ENCODE measurements at regions not wholly inside any gene's neighbourhood (a gene's known extent, or its start where the extent isn't known, plus 50 kb on each side); places are given as distances from the start of the nearest gene placed in this dataset.

DNA sequence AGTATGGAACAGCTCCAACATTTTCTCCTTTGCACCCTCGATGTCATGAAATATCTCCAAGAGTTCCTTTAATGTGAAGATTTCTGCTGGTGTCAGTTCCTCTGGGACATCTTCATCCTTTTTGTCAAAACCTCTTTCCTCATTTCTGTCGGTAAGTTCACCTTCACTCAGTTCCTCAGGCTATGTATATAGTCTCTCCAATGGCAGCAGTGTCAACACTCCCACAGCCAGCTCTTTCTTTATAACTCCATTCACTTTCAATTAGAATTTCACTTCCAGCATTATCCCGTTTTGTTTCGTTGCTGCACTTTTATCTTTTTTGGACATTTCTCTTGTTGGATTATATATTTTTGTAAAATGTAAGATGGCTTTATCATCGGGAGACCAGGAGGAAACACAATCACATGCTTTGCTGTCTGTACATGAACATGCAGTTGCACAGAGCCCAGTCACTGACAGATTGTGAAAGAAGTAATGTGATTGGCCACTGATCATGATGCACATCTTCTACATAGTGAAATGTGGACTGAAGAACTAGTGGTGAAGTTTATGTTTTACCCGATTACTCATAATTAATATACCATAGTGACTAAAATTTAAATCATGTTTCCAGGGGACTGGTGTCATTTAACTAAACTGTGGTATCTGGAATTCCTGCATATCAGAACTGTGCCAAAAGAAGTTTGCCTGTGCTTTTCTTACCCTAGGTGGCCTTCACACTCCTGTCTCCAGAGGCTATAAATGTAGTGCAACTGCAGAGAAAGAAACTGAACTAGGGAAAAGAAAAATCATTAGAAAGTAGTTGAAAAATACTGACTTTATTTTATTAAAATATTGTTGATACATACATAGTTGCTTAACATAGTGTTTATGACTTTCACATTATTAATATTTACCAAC, 289.6 kb downstream of the PPP1R3A start:
- no peak for DNase-seq (ENCODE audit: low spot score)
- TF ChIP-seq, protein P1, sequence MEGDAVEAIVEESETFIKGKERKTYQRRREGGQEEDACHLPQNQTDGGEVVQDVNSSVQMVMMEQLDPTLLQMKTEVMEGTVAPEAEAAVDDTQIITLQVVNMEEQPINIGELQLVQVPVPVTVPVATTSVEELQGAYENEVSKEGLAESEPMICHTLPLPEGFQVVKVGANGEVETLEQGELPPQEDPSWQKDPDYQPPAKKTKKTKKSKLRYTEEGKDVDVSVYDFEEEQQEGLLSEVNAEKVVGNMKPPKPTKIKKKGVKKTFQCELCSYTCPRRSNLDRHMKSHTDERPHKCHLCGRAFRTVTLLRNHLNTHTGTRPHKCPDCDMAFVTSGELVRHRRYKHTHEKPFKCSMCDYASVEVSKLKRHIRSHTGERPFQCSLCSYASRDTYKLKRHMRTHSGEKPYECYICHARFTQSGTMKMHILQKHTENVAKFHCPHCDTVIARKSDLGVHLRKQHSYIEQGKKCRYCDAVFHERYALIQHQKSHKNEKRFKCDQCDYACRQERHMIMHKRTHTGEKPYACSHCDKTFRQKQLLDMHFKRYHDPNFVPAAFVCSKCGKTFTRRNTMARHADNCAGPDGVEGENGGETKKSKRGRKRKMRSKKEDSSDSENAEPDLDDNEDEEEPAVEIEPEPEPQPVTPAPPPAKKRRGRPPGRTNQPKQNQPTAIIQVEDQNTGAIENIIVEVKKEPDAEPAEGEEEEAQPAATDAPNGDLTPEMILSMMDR (IDR thresholded peaks at IDR 0.05) = no peak
- no peaks in the 10 kb centered on the region for H3K4me1 ChIP-seq
- no peaks in the 10 kb centered on the region for H3K27me3 ChIP-seq
- H3K9me3 ChIP-seq = no peaks in the 10 kb centered on the region
- H3K36me3 ChIP-seq = no peaks in the 10 kb centered on the region
- no peak overlapping the region for H3K4me3 ChIP-seq
- no peak overlapping the region for H3K27ac ChIP-seq

DNA sequence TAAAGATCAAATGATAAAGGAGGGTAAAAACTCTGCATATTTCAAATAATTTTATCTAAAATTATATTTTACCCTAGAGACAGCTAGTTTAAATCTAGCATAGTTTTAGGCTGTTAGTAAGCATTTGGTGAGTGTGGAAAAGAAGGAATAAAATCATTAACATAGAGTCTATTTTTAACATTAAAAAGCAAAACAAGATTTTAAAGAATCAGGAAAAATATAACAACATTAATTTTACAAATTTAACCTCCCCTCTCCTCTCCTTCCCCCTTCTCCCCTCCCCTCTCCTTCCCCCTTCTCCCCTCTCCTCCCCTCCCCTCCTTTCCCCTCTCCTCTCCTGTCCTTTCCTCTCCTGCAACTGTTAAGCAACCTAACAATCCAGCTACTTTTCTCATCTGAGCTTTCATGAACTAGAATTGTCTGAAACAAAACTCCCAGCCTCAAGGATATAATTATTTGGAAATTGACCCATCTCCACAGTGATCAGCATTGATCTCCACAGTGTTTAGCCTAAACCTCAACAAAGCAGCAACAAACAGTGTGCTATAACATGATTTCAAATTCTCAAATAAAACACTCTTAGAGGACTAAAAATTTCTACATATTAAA, 293.2 kb downstream of the PPP1R3A start:
- no peak overlapping the region for H3K27ac ChIP-seq
- TF ChIP-seq, protein P1 (IDR thresholded peaks at IDR 0.05) = no peak
- no peaks in the 10 kb centered on the region for H3K36me3 ChIP-seq
- no peak for DNase-seq (ENCODE audit: low spot score)
- no peaks in the 10 kb centered on the region for H3K9me3 ChIP-seq
- no peak overlapping the region for H3K4me3 ChIP-seq
- H3K4me1 ChIP-seq = no peaks in the 10 kb centered on the region
- no peaks in the 10 kb centered on the region for H3K27me3 ChIP-seq

DNA sequence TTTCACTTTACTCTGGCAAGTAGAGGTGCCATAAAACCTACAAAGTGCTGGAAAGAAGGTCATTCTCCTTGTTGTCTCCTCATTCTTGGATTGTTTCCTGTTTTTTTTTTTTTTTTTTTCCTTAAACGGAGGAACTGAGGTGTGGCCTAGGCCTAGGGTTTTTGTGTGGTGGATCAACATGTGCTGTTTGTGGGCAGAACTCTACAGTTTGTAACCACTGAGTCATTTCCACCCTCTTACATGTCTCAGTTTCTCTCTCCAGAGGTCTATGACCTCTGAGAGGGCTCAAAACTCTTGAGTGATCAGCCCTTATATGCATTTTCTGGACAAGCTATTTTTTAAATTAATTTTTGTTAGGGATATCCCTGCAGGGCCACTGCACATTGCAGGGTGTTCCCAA, 296.0 kb downstream of the PPP1R3A start:
- Histone ChIP-seq H3K27me3 (no peaks in the 10 kb centered on the region), H3K9me3 (no peaks in the 10 kb centered on the region), H3K4me1 (no peaks in the 10 kb centered on the region), H3K27ac (no peak overlapping the region), H3K36me3 (no peaks in the 10 kb centered on the region), H3K4me3 (no peak overlapping the region)
- TF ChIP-seq, protein P1 (IDR thresholded peaks at IDR 0.05) = no peak
- DNase-seq (ENCODE audit: low spot score) = no peak

DNA sequence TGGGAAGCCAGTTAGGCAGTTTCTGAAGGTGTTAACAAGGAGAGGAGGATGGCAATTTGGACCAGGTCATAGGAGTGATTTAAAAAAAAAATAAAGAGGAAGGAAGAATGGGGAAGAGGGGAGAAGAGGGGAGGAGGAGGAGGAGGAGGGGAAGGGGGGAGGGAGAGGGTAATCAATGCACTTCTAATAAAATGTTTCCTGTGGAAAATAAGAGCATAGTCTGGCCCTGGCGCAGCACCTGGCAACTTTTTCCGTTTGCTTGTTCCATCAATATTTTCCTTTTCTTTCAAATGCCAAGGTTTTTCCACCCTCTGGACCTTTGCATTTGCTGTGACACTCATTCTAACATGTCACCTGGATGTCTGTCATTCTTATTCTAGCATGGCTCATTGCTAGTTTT, 308.2 kb downstream of the PPP1R3A start:
- no peaks in the 10 kb centered on the region for H3K4me1 ChIP-seq
- H3K4me3 ChIP-seq = no peak overlapping the region
- no peaks in the 10 kb centered on the region for H3K27me3 ChIP-seq
- no peaks in the 10 kb centered on the region for H3K36me3 ChIP-seq
- H3K9me3 ChIP-seq = no peaks in the 10 kb centered on the region
- H3K27ac ChIP-seq = no peak overlapping the region
- TF ChIP-seq, protein P1 (IDR thresholded peaks at IDR 0.05) = no peak
- no peak for DNase-seq (ENCODE audit: low spot score)

DNA sequence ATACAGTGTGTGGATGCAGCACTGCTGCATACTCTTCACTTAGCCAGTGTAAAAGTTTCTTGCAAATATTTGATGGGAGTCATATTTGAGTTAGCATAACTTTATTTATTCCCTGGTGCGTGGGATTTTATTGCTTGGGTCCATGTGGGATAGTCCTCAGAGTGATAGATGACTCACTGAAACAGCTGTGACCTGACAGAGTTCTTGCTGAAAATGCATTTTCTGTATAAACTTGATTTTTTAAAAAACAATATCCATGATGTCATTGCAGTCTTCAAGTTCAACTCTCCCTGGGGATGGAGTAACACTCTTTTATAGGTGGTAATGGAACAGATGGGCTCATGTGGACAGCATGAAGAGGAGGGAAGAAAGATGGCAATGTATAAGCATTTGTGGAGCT, 310.0 kb downstream of the PPP1R3A start:
- H3K27ac ChIP-seq = no peak overlapping the region
- TF ChIP-seq, protein P1 (IDR thresholded peaks at IDR 0.05) = no peak
- H3K36me3 ChIP-seq = no peaks in the 10 kb centered on the region
- H3K27me3 ChIP-seq = no peaks in the 10 kb centered on the region
- no peaks in the 10 kb centered on the region for H3K4me1 ChIP-seq
- no peaks in the 10 kb centered on the region for H3K9me3 ChIP-seq
- H3K4me3 ChIP-seq = no peak overlapping the region
- DNase-seq (ENCODE audit: low spot score) = no peak

All from right atrium auricular region (tissue), 2 donors.